Heart left ventricle (tissue), 13 donors: ENCODE measurements at regions not wholly inside any gene's neighbourhood (a gene's known extent, or its start where the extent isn't known, plus 50 kb on each side); places are given as distances from the start of the nearest gene placed in this dataset.

Experiments used
- POLR2A ChIP-seq, 2 donors: fragments of 450-650 bp; IDR thresholded peaks; one replicate each; pipeline ENCODE4 v1.6.1; 2017; ENCODE audit warnings: antibody characterized with exemption in 2 of 2, mild to moderate bottlenecking in 2 of 2, moderate library complexity in 2 of 2
- TF ChIP-seq, protein P1 (sequence below), 12 donors: fragments of 200-600 bp; sonication (generic) in 4 of 12; IDR thresholded peaks; one replicate each; pipeline versions ENCODE4 v1.5.0 to v1.8.0; 2018 to 2022; ENCODE audit warnings: antibody characterized with exemption in 12 of 12, mild to moderate bottlenecking in 5 of 12
- donor health status: ischemic (EF 13 %, LVEDD 7.1; RV severe dilation, severe dysfunction).
- donor health status: DM: no; HTN: yes; CAD: no.
- donor health status: DM: no; HTN: no; CAD: no.
- donor health status: ischemic (EF 25% LVEDD 6.9; RV normal size, moderate dysfunction).
- donor health status: ischemic (EF 25% LVEDD 5.7; RV mildly dilated, moderate dysfunction).
- donor health status: ischemic (EF 35%, LVEDD 5.7; RV mildly dilated, moderate dysfunction).
- donor health status: nonischemic (EF 11% LVEDD 7.7; RV severe dilation, severe dysfunction).
- donor health status: DM: yes; HTN: yes; CAD: no.
- donor health status: PGD.
- donor health status: ischemic (EF 29% LVEDD 5.4; RV normal size, mild dysfunction).
- donor health status: nonischemic (EF 23%, LVEDD 6.1; RV moderate dilation, normal function).

DNA sequence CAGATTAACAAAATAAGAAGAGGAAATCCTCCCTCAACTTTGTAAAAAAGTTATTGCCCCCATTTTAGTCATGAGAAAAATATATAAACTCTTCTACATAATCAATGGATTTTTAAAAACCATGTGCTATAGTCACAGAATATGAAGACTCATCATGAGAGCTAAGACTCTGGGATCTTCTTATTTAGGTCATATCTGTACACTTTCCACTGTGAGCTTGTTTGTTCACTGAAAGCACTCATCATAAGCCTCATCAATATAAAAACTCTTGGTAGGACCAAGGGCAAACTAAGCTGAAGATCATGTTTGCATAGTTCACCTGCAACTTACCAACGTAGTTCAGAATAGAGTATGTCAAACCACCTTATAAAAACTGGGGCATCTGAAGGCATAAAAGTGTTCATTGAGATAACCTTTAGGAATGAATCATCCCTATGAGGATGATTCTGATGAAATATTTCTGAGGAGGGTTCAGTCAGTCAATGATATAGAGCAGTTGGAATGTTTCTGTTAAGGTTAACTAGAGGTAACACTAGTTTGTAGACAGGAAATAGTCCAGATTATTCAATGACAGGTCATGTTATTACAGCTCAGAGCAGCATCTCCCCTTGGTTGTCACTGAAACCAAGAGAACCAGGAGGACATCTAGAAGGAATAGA, 289.9 kb upstream of the SMC2 start:
- TF ChIP-seq, protein P1, sequence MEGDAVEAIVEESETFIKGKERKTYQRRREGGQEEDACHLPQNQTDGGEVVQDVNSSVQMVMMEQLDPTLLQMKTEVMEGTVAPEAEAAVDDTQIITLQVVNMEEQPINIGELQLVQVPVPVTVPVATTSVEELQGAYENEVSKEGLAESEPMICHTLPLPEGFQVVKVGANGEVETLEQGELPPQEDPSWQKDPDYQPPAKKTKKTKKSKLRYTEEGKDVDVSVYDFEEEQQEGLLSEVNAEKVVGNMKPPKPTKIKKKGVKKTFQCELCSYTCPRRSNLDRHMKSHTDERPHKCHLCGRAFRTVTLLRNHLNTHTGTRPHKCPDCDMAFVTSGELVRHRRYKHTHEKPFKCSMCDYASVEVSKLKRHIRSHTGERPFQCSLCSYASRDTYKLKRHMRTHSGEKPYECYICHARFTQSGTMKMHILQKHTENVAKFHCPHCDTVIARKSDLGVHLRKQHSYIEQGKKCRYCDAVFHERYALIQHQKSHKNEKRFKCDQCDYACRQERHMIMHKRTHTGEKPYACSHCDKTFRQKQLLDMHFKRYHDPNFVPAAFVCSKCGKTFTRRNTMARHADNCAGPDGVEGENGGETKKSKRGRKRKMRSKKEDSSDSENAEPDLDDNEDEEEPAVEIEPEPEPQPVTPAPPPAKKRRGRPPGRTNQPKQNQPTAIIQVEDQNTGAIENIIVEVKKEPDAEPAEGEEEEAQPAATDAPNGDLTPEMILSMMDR (IDR thresholded peaks at IDR 0.05), result no peak
- TF ChIP-seq POLR2A (IDR thresholded peaks at IDR 0.05), result no peak
